Vagina (tissue), 2 donors: ENCODE measurements at regions not wholly inside any gene's neighbourhood (a gene's known extent, or its start where the extent isn't known, plus 50 kb on each side); places are given as distances from the start of the nearest gene placed in this dataset.

ENCODE experiments used
- DNase-seq, 2 donors: peaks; one replicate each; pipeline ENCODE4 v3.0.0-alpha.2; 2017; ENCODE audit errors: extremely low spot score in 2 of 2
- H3K27ac ChIP-seq: fragments of 200-600 bp; sonication (generic); one replicate; pipeline ENCODE4 v1.5.1; 2019
- H3K27me3 ChIP-seq: fragments of 200-600 bp; sonication (generic); one replicate; pipeline ENCODE4 v1.5.1; 2019
- H3K36me3 ChIP-seq, 2 donors: fragments of 200-600 bp; sonication (generic); one replicate each; pipeline ENCODE4 v1.5.1; 2017 to 2019
- H3K4me1 ChIP-seq: fragments of 200-600 bp; sonication (generic); one replicate; pipeline ENCODE4 v1.5.1; 2019
- H3K4me3 ChIP-seq, 2 donors: fragments of 200-600 bp; sonication (generic); 1 replicate in 1 of 2; 2 replicates in 1 of 2; pipeline ENCODE4 v1.5.1; 2016 to 2019
- H3K9me3 ChIP-seq: fragments of 200-600 bp; sonication (generic); one replicate; pipeline ENCODE4 v1.5.1; 2019
- CTCF ChIP-seq, 3 experiments: fragments of 450-650 bp in 2 of 3; fragments of 200-600 bp in 1 of 3; sonication (generic) in 1 of 3; IDR thresholded peaks; one replicate each; pipeline ENCODE4 v1.5.1; 2017 to 2019; ENCODE audit warnings: antibody characterized with exemption in 3 of 3, mild to moderate bottlenecking in 2 of 3, moderate library complexity in 2 of 3
- POLR2A ChIP-seq, 2 donors: fragments of 450-650 bp; IDR thresholded peaks; one replicate each; pipeline ENCODE4 v1.6.1; 2017; ENCODE audit warnings: antibody characterized with exemption in 2 of 2, mild to moderate bottlenecking in 2 of 2, moderate library complexity in 2 of 2
- POLR2AphosphoS5 ChIP-seq, 2 donors: sonication (generic); formaldehyde crosslinking; IDR thresholded peaks; one replicate each; pipeline ENCODE4 v1.9.0; 2017; ENCODE audit warnings: antibody characterized with exemption in 2 of 2, mild to moderate bottlenecking in 2 of 2, low read depth in 1 of 2; ENCODE audit not compliant: insufficient read depth in 1 of 2
- intact Hi-C: fragments of 100-400 bp; cut with DNase I; formaldehyde crosslinking; loops from one replicate; pipeline ENCODE4 v1.15.1; 2023

DNA sequence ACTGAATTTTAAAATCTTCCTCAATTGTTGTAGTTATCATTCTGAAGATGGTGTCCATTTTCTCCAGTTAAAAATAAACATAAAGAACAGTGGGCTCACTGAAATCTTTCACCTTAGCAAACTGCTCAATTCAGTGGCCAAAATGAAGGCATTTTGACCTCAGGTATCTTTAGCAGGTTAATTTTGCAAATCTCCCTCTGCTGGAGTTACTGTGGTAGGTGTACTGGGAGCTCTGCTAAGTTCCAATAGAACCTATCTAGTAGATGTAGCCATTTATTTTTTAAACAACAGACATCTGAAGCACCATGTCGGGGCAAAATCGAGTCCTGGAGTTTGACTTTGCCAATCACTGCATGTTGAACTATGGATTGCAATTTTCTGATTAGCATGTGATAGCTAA is 177.1 kb downstream of the IRS1 start:
- H3K27ac ChIP-seq = no peak overlapping the region
- H3K36me3 ChIP-seq = no peaks in the 10 kb centered on the region
- no peaks in the 10 kb centered on the region for H3K9me3 ChIP-seq
- peaks cover 8% of the 10 kb centered on the region for H3K4me1 ChIP-seq
- TF ChIP-seq CTCF (IDR thresholded peaks at IDR 0.05) (no peak), POLR2AphosphoS5 (IDR thresholded peaks at IDR 0.05; ENCODE audit: insufficient read depth in 1 of 2, low read depth in 1 of 2) (no peak)
- no peak for DNase-seq
- H3K27me3 ChIP-seq = no peaks in the 10 kb centered on the region
- no peak overlapping the region for H3K4me3 ChIP-seq
- intact Hi-C loops = no loop called here

DNA sequence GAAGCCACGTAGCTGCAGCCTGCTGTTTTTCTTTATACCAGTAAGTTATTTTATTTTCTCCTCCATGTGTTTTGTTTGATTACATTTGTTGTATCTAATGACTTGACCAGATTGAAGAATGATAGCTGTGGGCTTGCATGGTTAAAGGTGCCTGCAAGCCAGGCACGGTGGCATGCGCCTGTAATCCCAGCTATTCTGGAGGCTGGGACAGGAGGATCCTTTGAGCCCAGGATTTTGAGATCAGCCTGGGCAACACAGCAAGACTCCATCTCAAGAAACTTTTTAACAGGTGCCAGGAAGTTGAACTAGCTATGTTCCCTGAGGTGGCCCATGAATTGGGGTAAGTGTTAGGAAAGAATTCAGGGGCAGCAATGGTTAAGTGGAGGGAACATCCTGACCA is 179.4 kb downstream of the IRS1 start:
- intact Hi-C loops = no loop called here
- Histone ChIP-seq H3K27ac (no peak overlapping the region), H3K9me3 (no peaks in the 10 kb centered on the region), H3K27me3 (no peaks in the 10 kb centered on the region), H3K4me3 (no peak overlapping the region), H3K4me1 (peaks cover 8% of the 10 kb centered on the region), H3K36me3 (no peaks in the 10 kb centered on the region)
- no peak for DNase-seq
- no peak for TF ChIP-seq CTCF (IDR thresholded peaks at IDR 0.05)
- TF ChIP-seq POLR2AphosphoS5 (IDR thresholded peaks at IDR 0.05; ENCODE audit: insufficient read depth in 1 of 2, low read depth in 1 of 2) = no peak
- no peak for TF ChIP-seq POLR2A (IDR thresholded peaks at IDR 0.05)

DNA sequence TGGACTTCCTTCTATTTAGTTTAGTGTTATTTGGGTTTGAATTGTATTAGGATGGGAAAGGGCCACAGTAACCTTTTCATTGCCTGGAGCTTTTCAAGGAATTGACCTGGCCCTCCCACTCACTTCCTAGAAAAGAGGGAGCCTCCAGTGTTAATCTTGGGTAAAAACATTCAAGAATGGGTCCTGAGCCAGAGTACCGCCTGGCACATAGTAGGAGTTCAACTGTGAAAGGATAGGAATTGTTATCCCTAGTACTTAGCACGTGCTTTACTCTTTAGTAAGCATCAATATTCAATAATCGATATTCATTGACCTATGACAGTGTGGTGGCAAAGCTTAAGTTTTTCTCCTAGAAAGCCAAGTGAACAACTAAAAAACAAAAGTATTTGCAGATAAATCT is 179.9 kb downstream of the IRS1 start:
- Histone ChIP-seq H3K4me1 (peaks cover 8% of the 10 kb centered on the region), H3K27me3 (no peaks in the 10 kb centered on the region), H3K36me3 (no peaks in the 10 kb centered on the region), H3K27ac (no peak overlapping the region), H3K4me3 (no peak overlapping the region), H3K9me3 (no peaks in the 10 kb centered on the region)
- TF ChIP-seq POLR2A (IDR thresholded peaks at IDR 0.05) = no peak
- no peak for TF ChIP-seq CTCF (IDR thresholded peaks at IDR 0.05)
- TF ChIP-seq POLR2AphosphoS5 (IDR thresholded peaks at IDR 0.05; ENCODE audit: insufficient read depth in 1 of 2, low read depth in 1 of 2) = no peak
- intact Hi-C loops = no loop called here
- no peak for DNase-seq

DNA sequence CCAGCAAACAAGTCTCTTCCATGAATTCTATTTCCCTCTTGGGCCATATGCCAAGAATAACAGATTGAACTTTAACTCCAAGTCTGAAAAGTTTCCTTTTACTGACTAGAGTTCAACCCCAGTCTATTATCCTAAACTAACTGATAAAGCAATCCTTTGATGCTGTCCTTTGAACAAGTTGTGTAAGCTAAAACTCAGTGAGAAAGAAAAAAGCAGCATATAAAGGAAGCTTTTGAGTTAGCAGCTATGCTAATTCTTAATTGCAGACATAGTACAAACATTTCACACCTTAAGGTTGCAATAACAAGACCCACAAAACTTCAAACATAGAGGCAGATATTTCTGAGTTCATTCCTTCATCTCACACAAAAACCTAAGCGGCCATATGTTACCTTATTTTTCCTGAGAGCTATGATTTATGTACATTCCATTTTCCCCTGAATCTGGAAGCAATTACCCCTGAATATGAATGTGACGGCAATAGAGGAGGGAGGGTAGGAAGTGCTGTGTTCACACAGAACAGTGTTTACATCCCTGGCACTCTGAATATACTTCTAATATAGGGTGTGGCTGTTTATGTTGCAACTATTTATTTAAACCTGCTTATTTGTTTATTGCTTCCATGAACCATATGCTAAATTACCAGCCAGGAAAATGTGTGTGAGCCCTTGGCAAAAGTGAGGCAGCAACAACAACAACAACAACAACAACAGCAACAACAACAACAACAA is 180.6 kb downstream of the IRS1 start:
- H3K4me1 ChIP-seq = peaks cover 8% of the 10 kb centered on the region
- H3K27ac ChIP-seq = no peak overlapping the region
- H3K4me3 ChIP-seq = no peak overlapping the region
- H3K9me3 ChIP-seq = no peaks in the 10 kb centered on the region
- H3K27me3 ChIP-seq = no peaks in the 10 kb centered on the region
- intact Hi-C loops = no loop called here
- no peaks in the 10 kb centered on the region for H3K36me3 ChIP-seq
- TF ChIP-seq POLR2A (IDR thresholded peaks at IDR 0.05) (no peak), POLR2AphosphoS5 (IDR thresholded peaks at IDR 0.05; ENCODE audit: insufficient read depth in 1 of 2, low read depth in 1 of 2) (no peak), CTCF (IDR thresholded peaks at IDR 0.05) (no peak)
- DNase-seq = no peak

- Histone ChIP-seq H3K36me3 (no peaks in the 10 kb centered on the region), H3K9me3 (no peaks in the 10 kb centered on the region)
- intact Hi-C loops = no loop called here
Measured at GRCh38 chr2:226618544-226618874, 181.1 kb downstream of the IRS1 start.

More at GRCh38 chr2:226618544-226618874, 181.1 kb downstream of the IRS1 start:
- Histone ChIP-seq H3K4me1 (peaks cover 5% of the 10 kb centered on the region), H3K4me3 (no peak overlapping the region), H3K27ac (no peak overlapping the region), H3K27me3 (no peaks in the 10 kb centered on the region)
- TF ChIP-seq CTCF (IDR thresholded peaks at IDR 0.05) (no peak), POLR2AphosphoS5 (IDR thresholded peaks at IDR 0.05; ENCODE audit: insufficient read depth in 1 of 2, low read depth in 1 of 2) (no peak)
- no peak for DNase-seq
